ENCODE measurements at regions not wholly inside any gene's neighbourhood (a gene's known extent, or its start where the extent isn't known, plus 50 kb on each side); places are given as distances from the start of the nearest gene placed in this dataset.
"Not testable (repeated sequence)": the region's sequence is repeated elsewhere in the genome, so short reads cannot be mapped to it uniquely, and the experiment has no call there.

GRCh38 chr13:99702687-99703319 lies 201.5 kb downstream of the TM9SF2 start:
- DNase-seq (ENCODE audit: low spot score) = no peak

DNA sequence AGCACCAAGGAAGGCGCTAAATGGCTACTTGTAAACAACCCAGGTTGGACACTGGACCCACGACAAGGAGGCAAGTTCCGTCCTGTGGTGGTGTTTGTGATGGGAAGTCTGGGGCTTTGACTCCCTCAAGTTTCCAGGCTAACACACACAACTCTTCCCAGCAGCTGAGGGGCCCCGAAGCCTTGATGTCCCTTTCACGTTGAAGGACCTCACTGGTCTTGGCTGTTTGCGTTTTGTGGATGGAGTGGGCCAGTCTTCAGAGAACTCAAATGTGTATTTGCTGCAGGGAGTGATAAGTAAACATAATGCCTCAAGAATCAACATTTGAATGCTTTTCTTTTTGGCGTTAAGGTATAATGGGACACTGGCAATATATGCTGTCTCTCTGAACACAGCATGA lies 199.2 kb downstream of the TM9SF2 start:
- no peak for DNase-seq (ENCODE audit: low spot score)

GRCh38 chr13:99698816-99699099 lies 197.5 kb downstream of the TM9SF2 start:
- DNase-seq (ENCODE audit: low spot score) = no peak

- DNase-seq (ENCODE audit: low spot score) = no peak
Observed at GRCh38 chr13:99698010-99698815, 196.9 kb downstream of the TM9SF2 start.

DNA sequence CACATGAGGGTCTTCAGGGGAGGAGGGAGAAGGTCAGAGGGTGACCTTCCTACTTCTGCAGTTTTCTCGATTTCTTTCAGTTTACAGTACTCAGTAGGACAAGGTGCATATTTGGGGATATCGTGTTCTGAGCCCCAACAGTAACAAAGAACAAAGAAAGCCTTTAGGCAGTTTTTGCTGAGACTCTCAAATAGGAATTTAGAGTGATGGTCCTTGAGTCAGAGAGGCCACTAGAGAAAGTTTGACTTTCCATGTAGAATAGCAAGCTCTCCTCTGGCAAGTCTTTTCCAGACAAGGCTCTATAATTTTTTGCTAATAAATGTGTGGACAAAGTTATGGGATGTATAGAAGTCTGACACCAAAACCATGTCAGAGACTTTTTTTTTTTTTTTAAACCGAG lies 194.6 kb downstream of the TM9SF2 start:
- DNase-seq (ENCODE audit: low spot score) = no peak

DNA sequence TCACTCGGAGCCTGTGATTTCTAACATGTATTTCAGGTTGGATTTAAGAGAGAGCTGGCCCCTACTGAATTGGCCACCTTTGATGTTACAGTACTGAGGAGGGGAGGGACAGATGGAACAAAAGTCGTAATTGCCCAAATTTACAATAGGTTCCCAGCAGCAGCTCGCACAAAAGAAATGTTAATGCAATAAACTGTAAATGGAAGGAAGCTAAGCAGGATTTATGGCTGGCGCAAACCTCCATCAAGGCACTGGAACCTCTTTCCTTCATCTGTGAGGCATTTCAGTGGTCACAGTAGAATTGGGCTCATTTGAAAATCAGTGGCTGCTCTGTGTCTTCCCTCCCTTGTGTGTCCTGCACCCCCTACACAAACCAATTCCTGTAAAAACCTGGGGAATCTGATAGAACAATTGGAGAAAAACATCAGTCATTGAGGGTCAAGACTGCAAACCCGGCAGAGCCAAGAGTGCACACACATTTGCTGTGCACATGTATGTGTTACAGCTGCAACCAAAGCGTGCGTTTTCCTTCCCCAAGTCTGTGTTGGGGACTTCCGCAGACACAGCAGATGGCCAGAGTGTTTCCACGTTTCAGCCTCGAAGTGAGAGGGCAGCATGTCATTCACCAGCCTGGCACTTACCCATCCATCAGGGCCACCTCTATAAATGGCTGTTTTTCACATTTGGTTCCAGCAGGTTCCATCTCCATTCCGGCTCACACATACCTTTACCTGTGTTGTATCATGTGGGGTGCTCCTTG lies 192.8 kb downstream of the TM9SF2 start:
- no peak for DNase-seq (ENCODE audit: low spot score)

DNA sequence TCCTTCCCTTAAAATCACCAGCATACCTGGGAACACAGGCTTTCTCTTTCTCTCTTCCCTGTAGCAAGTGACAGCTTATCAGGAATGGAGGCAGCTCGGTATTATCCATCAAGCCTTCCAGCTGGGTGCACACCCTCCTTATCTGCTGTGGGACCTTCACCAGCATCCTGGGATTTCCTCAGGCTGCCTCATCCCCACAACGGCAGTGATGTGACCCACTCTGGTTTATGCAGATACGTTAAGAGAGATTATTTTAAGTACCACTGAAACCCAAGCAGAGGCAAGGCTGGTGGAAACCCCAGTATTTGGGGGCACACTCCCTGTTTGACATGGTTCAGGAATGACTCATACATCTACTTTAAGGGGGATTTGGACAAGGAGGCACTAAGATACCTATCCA lies 192.1 kb downstream of the TM9SF2 start:
- DNase-seq (ENCODE audit: low spot score) = no peak

DNA sequence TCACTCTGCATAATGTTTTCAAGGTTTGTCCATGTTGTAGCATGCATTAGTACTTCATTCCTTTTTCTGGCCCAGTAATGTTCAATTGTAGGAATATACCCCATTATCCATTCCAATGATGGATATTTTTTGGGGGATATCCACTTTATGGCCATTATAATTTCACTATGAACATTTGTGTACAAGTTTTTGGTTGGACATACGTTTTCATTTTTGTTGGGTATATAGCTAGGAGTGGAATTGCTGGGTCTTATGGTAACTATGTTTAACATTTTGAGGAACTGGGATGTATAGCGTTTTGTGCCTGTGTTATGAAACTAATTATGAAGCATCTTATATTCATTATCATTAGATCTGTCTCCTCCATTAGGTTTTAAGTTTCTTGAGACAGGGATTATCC lies 191.6 kb downstream of the TM9SF2 start:
- DNase-seq (ENCODE audit: low spot score) = no peak

DNA sequence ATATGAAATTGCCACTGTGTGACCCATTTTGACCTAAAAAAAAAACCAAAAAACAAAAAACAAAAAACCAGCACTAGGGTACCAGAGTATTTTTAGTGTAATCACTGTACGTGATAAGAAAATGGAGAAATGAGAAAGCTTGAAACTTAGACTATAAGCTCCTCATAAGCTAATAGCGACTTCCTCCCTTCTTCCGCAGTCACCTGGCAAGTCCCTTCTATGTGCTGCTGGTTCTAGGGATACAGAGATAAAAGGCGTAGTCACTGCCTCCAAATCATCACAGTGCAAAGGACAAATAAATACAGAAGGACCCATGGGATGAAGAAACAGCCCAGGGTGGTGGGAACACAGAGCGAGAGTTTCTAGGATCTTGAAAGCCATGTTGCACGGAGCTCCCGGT lies 190.3 kb downstream of the TM9SF2 start:
- no peak for DNase-seq (ENCODE audit: low spot score)

- no peak for DNase-seq (ENCODE audit: low spot score)
Observed at GRCh38 chr13:99690426-99691174, 189.3 kb downstream of the TM9SF2 start.

GRCh38 chr13:99689955-99690354 lies 188.7 kb downstream of the TM9SF2 start:
- DNase-seq (ENCODE audit: low spot score) = no peak

GRCh38 chr13:99688776-99689175 lies 187.5 kb downstream of the TM9SF2 start:
- DNase-seq (ENCODE audit: low spot score) = no peak

DNA sequence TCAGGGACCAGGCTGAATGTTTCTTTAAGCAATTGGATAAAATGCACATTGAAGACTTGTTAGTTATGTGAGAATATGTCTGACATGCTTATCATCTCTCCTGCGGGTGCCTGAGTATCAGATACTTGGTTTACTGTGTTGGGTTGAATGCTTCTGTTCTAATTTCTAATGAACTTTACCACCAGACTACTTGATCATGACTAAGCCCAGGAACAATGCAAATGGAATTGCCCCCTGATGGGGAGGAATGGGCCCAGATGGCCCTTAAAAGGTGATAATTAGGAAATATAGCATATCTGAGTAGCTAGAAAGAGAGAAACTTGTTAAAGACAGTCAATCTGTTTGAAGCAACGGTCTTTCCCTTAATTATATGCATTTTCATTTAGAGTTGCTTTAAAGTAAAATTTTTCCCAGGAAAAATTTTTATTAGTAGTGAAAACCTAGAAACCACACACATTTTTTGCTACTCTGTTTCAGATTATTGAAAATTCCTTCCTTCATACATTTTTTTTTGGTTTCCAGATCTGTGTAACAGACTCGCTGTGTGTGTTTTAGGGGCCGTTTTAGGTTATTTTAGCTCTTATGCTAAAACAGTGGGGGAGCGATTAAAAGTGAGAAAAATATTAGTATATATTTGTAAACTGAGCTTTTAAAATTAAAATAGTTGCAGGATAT lies 186.6 kb downstream of the TM9SF2 start:
- no peak for DNase-seq (ENCODE audit: low spot score)

GRCh38 chr13:99686944-99687411 lies 185.7 kb downstream of the TM9SF2 start:
- no peak for DNase-seq (ENCODE audit: low spot score)

GRCh38 chr13:99686157-99686572 lies 184.9 kb downstream of the TM9SF2 start:
- peak; percentile 12 for DNase-seq (ENCODE audit: low spot score)

- no peak for DNase-seq (ENCODE audit: low spot score)
Observed at GRCh38 chr13:99681695-99682094, 180.4 kb downstream of the TM9SF2 start.

DNA sequence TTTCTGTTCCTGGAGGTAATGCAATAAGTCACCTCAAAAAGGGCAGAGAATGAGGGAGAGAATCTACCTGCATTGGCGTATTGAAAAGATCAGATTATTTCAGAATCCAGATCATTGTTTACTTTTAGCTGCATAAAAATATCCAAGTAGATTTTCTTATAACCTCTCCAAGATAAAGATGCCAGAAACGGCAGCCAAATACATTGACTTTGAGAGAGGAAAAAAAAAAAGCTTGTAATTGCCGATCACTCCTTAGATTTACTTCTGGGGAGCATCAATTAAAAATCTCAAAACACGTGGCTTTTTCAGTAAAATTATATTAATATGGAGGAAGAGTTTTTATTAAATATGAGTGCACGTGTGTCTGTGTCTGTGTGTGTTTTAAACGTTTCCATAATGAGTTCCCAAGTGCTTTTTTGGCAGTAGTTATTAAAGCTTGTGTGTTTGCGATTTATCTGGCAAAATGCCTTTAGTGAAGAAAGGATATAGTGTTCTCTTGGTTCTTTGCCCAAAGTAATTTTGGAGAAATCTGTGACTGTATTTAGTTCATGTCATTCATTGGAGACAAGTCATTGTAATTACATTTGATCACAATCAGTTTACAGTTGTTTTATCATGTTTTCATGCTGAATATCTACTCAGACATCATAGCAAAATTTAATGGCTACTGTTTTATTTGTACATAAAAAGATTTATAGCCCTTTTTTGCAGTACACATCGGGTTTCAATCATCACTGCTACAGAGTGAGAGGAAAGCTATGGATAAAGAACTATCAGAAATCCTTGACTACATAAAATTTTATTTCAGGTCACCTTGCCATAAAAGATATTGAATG lies 176.1 kb downstream of the TM9SF2 start:
- no peak for DNase-seq (ENCODE audit: low spot score)

DNA sequence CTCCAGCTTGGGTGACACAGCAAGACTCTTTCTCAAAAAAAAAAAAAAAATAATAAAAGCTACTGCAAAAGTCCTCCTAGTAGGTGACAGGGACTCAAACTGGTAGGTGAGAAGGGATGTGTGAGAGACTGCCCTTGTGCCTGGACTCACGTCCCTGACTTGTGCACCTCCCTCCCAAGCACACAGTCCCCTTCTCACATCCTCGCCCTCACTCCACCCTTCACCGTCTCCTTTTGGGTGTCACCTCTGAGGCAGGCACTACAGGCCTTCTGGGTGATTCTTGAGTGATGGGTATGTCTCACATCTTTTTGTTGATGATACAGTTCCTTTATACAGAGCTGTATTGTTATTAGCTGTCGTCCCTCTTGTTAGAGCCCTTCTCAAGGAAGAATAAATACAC lies 170.5 kb downstream of the TM9SF2 start:
- DNase-seq (ENCODE audit: low spot score) = no peak

DNA sequence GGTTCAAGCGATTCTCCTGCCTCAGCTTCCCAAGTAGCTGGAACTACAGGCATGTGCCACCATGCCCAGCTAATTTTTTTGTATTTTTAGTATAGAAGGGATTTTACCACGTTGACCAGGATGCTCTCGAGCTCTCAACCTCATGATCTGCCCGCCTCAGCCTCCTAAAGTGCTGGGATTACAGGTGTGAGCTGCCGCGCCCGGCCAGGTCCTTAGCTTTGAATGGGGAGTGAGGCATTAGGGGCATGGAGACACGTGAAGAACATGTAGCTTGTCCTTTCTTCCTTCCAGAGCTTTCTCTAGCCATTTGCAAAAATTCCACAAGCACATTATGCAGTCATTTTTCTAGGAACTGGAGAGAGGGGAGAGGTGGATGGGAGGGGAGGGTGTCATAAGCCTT lies 167.8 kb downstream of the TM9SF2 start:
- DNase-seq (ENCODE audit: low spot score) = not testable (repeated sequence)

GRCh38 chr13:99666146-99666805 lies 165.0 kb downstream of the TM9SF2 start:
- DNase-seq (ENCODE audit: low spot score) = no peak
